OCI-LY1 (cell line): ENCODE measurements at regions not wholly inside any gene's neighbourhood (a gene's known extent, or its start where the extent isn't known, plus 50 kb on each side); places are given as distances from the start of the nearest gene placed in this dataset.

Experiments used
- EZH2 ChIP-seq: fragments of 200-600 bp; sonication (generic), shearing (Covaris generic); IDR thresholded peaks from 2 replicates; pipeline ENCODE4 v1.8.0; 2017; ENCODE audit warnings: borderline replicate concordance, mixed run types, mild to moderate bottlenecking, antibody characterized with exemption, low read length, moderate library complexity, mixed read lengths
- TF ChIP-seq, protein P1 (sequence below): fragments of 200-600 bp; sonication (generic), shearing (Covaris generic); IDR thresholded peaks from 2 replicates; pipeline ENCODE4 v1.5.1; 2017; ENCODE audit warnings: mild to moderate bottlenecking, antibody characterized with exemption, low read length, moderate library complexity, mixed read lengths

DNA sequence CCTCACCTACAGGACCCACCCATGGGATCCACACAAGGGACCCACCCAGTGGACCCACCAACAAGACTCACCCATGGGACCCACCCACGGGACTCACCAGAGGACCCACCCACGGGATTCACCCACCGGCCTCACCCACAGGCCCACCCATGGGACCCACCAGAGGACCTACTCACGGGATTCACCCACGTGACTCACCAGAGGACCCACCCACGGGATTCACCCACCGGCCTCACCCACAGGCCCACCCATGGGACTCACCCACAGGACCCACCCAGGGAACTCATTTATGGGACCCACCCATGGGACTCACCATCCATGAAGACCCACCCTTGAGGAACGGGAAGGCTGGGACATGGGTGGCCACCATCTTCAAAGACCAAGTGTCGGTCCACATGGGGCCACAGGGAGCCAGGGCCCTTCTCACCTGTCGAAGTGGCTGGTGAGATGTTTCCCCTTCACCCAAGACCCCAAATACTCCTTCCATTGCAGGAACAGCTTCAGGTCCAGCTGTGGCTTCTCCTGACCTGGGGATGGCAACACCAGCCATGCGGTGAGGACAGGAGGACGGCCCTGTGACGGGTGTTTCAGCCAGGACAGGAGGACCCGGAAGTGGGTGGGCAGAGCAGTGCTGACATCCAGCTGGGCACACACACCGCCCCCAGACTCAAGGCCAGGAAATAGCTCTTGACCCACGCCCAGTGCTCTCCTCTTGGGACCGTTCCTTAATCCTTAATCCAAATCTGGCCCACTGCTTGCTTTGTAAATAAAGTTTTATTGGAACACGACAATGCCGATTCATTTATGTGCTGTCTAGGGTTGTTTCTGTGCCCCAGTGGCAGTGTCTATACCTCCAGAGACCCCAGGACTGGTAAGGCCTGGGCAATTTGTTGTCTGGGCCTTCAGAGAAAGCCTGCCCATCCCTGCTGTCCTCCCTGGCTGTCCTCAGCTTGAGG, 1005.1 kb downstream of the BRD1 start:
- TF ChIP-seq, protein P1, sequence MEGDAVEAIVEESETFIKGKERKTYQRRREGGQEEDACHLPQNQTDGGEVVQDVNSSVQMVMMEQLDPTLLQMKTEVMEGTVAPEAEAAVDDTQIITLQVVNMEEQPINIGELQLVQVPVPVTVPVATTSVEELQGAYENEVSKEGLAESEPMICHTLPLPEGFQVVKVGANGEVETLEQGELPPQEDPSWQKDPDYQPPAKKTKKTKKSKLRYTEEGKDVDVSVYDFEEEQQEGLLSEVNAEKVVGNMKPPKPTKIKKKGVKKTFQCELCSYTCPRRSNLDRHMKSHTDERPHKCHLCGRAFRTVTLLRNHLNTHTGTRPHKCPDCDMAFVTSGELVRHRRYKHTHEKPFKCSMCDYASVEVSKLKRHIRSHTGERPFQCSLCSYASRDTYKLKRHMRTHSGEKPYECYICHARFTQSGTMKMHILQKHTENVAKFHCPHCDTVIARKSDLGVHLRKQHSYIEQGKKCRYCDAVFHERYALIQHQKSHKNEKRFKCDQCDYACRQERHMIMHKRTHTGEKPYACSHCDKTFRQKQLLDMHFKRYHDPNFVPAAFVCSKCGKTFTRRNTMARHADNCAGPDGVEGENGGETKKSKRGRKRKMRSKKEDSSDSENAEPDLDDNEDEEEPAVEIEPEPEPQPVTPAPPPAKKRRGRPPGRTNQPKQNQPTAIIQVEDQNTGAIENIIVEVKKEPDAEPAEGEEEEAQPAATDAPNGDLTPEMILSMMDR = no peak
- TF ChIP-seq EZH2 = no peak
